GM12892 (cell line): ENCODE measurements at regions not wholly inside any gene's neighbourhood (a gene's known extent, or its start where the extent isn't known, plus 50 kb on each side); places are given as distances from the start of the nearest gene placed in this dataset.

Experiments used
- POLR2A ChIP-seq: IDR thresholded peaks from 2 replicates; pipeline ENCODE4 v1.6.1; 2011; ENCODE audit warnings: low read depth, low read length, control low read depth
- POLR2AphosphoS5 ChIP-seq: IDR thresholded peaks from 2 replicates; pipeline ENCODE4 v1.6.1; 2011; ENCODE audit warnings: low read depth, low read length, control low read depth
- TAF1 ChIP-seq: IDR thresholded peaks from 2 replicates; pipeline ENCODE4 v1.6.1; 2011; ENCODE audit warnings: low read depth, mild to moderate bottlenecking, control low read depth, low read length, borderline replicate concordance

DNA sequence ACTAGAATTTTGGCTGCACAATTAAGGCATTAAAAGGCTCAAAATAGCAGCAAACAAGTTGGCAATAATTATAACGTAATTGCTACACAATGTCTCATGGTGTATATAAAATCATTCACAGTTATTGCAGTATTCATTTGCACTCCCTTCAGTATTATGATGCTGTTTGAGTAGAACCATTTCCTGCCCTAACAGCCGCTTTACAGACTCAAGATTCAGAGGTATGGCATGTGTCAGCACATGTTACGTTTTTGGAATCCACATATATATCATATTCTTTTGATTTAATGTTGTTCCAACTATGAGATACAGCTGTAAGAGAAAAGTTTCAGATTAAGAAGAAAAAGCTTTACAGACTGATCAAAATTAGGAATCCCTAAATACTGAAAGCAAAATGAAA, 56.3 kb upstream of the NCKAP5 start:
- TF ChIP-seq POLR2A (no peak), TAF1 (no peak), POLR2AphosphoS5 (no peak)
